C1 segment of cervical spinal cord (tissue), 14 donors: ENCODE measurements at regions not wholly inside any gene's neighbourhood (a gene's known extent, or its start where the extent isn't known, plus 50 kb on each side); places are given as distances from the start of the nearest gene placed in this dataset.

Experiments used
- DNase-seq, 14 donors: peaks; one replicate each; lab custom pipeline; 2025; lab: John Stamatoyannopoulos, UW

DNA sequence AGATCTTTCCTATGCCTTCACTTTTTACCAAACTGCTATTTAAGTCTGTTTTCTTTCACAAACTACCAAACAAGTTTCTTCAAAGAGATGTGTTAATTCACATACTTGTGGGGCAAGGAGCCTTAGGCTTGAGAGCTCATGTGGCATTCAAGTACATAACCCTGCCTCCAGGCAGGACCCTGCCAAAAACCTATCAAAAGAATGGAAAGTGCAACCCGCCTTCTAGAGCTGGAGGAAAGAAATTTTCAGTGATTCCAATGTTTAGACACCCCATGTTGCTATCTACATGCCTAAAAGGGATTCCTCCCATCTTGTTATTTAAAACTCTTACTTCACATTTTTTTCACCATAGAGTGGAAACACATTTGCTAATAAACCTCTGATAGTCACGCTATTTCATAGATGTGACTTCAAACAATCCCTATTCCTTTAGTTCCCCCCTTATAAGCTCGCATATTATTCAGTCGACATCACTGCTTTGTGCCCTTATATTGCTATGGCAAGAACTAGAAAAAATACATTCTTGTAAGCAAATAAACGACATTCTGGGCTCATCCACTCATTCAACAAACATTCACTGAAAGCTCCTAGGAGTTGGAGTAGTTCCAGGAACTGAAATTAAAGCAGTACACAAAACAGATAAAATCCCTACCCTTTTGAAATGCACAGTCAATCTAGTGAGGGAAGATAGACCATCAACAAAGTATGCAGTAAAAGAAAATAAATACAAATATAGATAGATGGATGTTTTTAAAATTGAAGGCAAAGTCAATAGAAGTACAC, 518.1 kb downstream of the ELAVL2 start:
- DNase-seq, result no peak

- DNase-seq, result no peak
These were observed 516.2 kb downstream of the ELAVL2 start for GRCh38 chr9:23309800-23310199.

DNA sequence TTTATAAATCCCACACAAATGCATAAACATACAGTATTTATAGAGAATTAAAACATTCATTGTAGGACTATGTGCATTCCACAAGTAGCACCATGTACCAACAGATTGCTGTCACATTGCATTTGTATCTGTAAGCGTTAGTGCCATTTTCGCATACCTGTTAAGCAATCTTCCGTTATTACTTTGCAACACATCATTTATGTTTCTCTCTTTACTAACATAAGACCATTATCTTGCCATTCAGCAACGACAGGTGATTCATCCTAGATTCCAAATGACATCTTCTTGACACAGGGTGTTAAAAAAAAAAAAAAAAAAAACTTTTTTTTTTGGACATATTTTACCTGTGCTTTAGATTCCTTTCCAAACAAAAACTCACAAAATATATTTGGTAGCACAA, 511.8 kb downstream of the ELAVL2 start:
- DNase-seq, result no peak

DNA sequence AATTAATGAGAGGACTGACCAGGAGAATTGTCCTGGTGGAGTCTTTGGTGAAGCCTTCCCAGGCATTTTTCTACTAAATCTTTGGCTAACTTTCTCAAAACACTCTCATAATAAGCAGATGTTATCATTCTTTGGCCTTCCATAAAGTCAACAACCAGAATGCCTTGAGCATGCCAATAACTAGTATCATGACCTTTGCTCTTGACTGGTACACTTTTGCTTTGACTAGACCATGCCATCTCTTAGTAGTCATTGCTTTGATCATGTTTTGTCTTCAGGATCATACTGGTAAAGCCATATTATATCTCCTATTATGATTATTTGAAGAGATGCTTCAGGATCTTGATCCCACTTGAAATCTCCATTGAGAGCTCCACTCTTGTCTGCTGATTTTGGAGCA, 506.9 kb downstream of the ELAVL2 start:
- no peak for DNase-seq

DNA sequence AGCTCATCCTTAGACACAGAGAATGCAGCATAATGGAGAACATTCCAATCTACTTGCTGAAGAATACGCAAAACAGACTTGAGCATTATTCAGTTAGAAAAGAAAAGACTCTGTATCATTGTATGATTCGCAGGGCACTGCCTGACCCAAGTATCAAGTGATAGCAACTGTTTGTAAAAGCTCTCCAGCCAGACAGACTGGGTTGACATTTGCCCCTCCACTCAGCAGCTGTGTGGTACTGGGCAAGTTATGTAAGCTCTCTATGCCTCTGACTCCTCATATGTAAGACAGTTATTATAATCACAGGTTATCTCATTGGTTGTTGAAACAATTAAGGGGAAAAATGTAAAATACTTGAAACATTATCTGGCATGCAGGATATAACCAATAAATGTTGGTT, 505.0 kb downstream of the ELAVL2 start:
- DNase-seq, result no peak

DNA sequence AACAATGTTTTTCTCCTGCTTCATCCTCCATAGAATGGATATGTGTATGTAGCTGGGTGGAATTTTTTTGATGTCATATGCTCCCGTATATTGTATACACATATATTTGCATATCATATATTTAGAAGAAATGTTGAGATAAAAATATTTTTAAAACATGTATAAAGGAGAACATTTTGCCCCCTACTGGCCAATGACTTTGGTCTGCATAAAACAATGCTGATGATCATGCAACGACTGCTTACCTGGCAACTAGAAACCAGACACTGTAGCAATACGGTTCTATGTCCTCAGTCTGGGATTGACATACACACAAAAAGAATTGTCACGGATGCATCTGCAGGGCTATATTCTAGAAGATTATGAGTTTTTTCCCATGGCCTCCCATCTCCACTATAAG, 503.6 kb downstream of the ELAVL2 start:
- no peak for DNase-seq

GRCh38 chr9:23324511-23324910, 501.5 kb downstream of the ELAVL2 start:
- DNase-seq, result no peak

- no peak for DNase-seq
These were observed 499.4 kb downstream of the ELAVL2 start for GRCh38 chr9:23326597-23326996.

GRCh38 chr9:23341346-23341745, 484.7 kb downstream of the ELAVL2 start:
- DNase-seq, result no peak

GRCh38 chr9:23342291-23342690, 483.7 kb downstream of the ELAVL2 start:
- DNase-seq, result no peak

DNA sequence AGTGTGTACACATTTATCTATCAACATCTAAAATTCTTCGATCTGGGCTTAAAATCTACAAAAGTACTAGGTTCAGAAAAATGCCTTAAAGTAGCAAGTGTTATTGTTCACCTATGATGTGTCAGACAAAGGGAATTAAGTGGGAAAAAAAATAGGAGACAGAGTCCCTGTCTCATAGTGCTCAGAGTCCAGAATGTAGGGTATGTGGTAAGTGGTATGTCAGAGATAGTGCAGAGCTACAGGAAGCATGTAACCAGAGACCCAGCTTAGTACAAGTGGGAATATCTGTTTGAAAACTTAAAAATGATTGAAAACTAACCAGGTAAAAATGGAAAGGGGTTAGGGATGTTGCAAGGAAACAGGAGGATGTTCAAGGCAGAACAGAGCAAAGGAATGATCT, 482.8 kb downstream of the ELAVL2 start:
- DNase-seq, result no peak

DNA sequence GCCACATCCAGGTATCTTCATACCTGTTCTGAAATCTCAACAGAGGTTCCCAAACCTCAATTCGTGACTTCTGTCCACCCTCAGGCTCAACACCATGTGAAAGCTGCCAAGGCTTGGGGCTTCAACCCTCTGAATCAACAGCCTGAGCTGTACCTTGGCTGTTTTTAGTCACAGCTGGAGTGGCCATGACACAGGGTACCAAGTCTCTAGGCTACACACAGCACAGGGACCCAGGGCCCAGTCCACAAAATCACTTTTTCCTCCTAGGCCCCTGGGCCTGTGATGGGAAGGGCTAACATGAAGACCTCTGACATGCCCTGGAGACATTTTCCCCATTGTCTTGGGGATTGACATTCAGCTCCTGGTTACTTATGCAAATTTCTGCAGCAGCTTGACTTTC, 464.9 kb downstream of the ELAVL2 start:
- no peak for DNase-seq

DNA sequence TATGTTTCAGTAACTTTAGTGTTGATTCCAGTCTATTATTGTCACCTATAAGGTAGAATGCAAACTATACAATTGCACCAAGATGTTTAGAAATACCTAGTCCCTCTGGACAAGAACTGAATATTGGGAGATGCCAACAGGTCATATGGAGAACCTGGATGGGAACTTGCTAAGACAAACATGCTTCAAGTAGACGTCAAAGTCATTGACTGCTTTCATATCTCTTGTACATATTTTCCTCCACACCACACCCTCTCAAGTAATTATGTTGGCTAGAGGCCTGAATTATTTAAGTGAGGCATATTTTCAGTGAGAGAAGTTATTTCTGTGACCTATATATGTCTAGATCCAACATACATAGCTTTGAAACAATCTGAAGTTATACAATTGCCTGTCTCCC, 453.3 kb downstream of the ELAVL2 start:
- no peak for DNase-seq

- no peak for DNase-seq
These were observed 450.5 kb downstream of the ELAVL2 start for GRCh38 chr9:23375511-23375910.

GRCh38 chr9:23379842-23380241, 446.2 kb downstream of the ELAVL2 start:
- no peak for DNase-seq

DNA sequence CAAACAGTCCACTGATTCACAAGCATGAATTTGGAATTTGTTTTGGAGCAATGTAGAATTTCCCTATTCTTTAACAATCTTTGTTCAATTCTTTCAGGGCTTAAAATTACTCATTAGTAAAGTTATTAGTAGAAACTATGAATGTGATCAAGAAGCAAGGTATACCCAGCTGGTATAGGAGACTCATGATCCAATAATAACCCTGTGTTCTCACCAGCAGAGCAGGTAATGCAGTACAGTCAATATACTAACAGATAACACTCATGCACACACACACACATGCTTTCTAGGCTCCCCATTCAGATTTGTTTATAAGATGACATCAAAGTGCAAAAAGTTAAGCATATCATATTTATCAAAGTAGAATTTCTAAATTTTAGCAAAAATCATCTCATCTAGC, 445.2 kb downstream of the ELAVL2 start:
- no peak for DNase-seq

- DNase-seq, result no peak
These were observed 443.6 kb downstream of the ELAVL2 start for GRCh38 chr9:23382418-23382817.

- DNase-seq, result no peak
These were observed 431.9 kb downstream of the ELAVL2 start for GRCh38 chr9:23394189-23394588.

GRCh38 chr9:23408874-23409273, 417.2 kb downstream of the ELAVL2 start:
- no peak for DNase-seq

GRCh38 chr9:23412046-23412445, 414.0 kb downstream of the ELAVL2 start:
- no peak for DNase-seq

GRCh38 chr9:23412458-23412857, 413.6 kb downstream of the ELAVL2 start:
- peak in 2 of 14 donors; percentile 1 to 70 for DNase-seq

DNA sequence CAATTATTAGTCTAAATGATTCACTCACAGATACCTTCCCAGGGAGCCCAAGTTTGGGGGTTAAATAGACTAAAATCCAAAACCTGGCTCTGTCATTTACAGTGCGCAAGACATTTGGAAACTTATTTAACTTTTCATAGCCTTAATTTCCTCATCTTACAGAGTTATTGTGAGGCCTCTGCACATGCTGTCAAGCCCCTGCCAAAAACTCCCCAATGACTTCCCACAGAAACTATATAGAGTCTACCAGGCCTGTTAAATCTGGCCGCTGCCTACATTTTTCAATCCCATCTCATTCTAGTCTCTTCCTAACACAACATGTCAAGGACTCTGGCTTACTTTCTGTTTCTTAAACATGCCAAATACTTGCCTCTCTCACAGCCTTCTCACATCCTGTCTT, 412.5 kb downstream of the ELAVL2 start:
- DNase-seq, result no peak

DNA sequence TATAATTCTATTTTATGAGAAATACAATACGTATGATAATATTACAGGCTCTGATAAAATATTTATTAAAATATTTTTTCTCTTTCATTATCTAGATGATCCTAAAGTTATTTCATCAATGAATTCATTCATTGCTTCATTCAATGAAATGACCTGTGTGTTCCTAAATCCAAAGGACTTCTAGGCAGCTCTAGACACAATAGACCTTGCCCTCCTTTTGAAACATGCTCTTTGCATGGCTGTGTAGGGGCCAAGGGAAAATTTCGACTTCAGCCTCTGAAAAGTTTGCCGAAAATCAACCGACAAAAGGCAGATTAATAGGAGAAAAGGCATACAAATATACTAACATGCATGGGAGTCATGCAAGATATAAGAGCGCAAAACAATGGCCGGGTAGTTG, 402.0 kb downstream of the ELAVL2 start:
- DNase-seq, result no peak

DNA sequence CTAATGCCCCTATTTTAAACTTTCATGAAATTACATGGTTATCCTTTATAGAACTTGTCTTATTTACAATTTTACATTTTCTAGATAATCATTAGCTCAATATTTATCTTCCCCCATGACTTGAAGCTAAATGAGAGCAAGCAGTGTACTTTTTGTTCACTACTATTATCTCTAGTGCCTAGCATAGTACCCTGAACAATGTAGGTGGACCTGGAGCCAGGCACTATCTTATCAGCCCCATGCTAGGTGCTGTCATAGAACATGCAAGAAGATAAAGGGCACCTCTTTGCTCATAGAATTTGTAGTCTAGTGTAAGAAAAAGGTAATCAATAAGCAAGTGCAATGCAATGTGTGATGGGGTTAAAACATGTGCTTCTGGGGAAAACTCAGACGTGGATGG, 399.9 kb downstream of the ELAVL2 start:
- no peak for DNase-seq
